GM21447 (cell line): ENCODE measurements at regions not wholly inside any gene's neighbourhood (a gene's known extent, or its start where the extent isn't known, plus 50 kb on each side); places are given as distances from the start of the nearest gene placed in this dataset.
"Not testable (repeated sequence)": the region's sequence is repeated elsewhere in the genome, so short reads cannot be mapped to it uniquely, and the experiment has no call there.

Experiments used
- ATAC-seq: cut with Tn5 transposase; IDR thresholded peaks from one replicate; pipeline ENCODE4 v1.9.1; 2021; ENCODE audit not compliant: unreplicated experiment

DNA sequence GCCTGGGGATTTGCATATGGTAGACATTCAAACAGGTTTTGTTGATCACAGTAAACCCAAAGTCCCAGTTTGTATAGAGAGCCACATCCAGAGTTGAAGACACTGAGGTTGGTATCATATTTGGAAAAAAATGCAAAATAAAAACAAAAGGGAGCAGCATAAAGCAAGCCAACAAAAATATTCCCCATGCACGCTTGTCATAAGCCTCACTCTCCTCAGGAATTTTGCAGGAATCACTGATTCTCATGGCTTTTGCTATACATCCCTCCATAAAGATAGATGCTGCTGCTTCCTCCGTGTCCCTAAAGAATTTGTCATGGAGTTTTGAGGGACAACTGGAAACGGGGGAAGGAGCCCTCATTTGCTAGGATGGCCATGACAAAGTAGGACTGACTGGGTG, 108.8 kb upstream of the TCF4 start:
- ATAC-seq, result no peak

DNA sequence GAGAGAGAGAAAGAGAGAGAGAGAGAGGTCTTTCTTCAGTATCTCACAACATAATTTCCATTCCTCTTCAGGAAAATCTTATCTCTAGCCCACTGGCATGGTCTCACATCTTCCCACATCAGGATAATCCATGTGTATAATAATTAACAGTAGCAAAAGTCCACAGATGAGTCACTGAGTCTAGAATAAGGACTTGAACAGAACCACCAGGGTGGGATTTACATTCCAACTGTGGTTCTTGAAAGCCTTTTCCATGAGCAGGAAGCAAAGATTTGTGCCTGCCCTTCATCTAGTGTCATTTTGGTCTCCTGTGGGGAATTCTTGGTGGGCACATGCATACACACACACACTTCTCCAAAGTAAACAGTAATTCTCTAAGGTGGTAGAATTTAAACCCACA, 107.1 kb upstream of the TCF4 start:
- no peak for ATAC-seq

DNA sequence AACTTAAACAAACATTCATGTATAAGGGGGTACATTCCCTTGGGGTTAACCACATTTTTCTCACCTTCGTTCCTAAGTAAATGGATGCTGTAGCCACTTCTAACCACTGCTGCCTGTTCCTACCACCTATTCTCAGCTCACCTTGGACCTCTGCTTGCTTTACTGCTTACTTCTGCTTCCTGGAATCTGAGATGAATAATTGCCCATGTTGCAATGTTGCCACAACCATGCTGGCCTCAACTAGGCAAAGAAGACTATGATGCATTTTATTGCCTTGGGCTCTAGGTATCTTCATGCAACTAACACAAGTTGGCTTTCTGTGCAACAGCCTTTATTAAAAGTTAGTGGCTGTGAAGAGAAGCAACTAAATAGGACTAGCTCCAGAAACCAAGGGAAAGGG, 106.3 kb upstream of the TCF4 start:
- no peak for ATAC-seq

DNA sequence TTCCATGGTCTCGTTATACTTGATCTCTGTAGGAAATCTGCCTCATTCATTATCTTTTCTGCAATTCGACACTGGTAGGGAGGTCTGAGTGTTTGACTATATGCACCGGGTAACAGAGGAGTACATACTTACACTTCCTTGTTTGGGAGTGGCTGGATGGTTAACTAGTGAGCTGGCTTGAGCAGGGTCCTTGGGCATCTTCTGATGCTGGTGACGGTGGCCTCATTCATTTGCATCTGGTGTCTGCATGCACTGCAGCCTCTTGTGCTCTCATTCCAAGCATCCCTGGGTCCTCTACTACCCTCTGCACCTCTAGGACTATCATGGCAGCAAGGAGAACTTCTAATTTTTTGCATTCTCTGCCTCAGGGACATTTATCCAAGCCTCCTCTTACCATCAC, 100.0 kb upstream of the TCF4 start:
- no peak for ATAC-seq

DNA sequence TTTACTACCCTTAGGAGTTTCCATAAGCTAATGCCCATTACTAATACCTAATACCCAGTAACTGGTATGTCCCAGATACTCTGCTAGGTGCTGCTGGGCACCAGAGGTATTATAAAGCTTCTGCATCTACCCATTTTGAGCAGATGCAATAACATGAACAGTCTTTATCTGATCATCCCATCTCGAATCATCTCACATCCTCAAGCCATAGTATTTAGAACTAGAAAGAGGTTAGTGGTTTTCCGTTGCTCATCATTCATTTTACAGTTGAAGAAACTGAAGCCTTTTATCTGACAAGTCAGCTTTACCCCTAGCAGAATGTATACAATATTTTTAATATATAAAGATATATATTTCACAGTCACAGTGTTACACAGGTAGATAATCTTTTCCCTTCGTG, 99.1 kb upstream of the TCF4 start:
- no peak for ATAC-seq

DNA sequence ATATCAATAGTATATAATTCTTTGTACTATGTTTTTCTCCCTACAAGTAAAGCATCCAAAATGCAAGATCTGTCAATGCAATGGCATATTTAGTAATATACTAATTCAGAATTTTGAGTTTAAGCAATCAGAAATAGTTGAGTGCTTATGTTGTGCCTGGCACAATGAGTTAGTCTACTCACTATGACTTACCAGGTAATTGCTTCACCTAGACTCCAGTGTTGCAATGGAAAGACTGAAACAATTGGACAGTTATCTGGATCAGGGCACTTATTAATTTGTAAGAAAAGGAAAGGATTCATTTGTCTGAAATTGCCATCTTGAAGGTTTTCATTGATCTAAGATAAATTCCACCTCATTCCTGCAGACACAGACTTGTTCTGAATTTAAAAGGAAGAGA, 97.6 kb upstream of the TCF4 start:
- ATAC-seq, result no peak

DNA sequence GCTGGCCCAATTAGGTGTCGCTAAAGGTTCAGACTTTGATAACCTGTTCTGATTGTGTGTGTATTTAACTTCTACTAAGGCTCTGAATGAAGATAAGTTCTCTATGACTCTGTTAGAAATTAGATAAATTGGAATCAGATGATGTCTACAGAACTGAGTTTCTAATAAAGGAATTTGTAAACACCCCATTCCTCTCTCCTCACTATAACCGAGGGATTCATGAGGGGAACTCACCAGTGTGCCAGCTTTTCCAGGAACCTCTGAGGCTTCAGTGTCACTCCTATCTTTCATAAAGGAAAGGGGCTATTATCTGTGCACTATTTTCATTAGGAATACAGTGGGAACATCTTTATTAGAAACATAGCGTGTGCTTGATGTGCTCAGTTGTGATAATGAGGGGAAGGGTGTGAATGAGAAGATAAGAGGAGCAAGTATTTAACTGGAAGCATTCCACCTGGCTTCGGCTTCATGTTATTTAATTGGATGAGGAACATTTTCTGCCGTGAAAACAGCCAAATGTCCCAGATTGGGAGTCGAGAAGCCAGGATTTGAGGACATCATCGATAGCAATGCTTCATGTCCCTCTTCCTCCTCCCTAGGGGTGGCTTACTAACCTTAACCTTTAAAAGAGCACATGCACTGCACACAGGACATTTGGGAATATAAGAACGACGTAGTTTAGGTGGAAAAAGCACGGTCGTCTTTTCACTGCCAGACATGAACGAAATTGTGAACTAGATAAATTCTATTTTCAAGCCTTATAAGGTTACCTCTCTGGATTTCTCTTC, 84.8 kb upstream of the TCF4 start:
- ATAC-seq, result no peak

DNA sequence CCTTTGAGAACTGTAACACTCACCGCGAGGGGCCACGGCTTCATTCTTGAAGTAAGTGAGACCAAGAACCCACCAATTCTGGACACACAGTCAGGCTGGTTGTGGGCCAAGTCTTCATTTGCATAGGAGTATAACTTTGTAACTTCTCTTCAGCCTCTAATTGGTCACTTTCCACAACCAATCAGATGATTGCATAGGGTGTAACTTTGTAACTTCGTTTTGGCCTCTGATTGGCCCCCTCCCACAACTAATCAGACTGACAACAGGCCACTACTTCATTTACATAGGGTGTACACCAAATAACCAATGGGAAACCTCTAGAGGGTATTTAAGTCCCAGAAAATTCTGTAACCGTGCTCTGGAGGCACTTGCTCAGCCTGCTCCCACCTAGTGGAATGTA, 77.5 kb upstream of the TCF4 start:
- ATAC-seq, result no peak

DNA sequence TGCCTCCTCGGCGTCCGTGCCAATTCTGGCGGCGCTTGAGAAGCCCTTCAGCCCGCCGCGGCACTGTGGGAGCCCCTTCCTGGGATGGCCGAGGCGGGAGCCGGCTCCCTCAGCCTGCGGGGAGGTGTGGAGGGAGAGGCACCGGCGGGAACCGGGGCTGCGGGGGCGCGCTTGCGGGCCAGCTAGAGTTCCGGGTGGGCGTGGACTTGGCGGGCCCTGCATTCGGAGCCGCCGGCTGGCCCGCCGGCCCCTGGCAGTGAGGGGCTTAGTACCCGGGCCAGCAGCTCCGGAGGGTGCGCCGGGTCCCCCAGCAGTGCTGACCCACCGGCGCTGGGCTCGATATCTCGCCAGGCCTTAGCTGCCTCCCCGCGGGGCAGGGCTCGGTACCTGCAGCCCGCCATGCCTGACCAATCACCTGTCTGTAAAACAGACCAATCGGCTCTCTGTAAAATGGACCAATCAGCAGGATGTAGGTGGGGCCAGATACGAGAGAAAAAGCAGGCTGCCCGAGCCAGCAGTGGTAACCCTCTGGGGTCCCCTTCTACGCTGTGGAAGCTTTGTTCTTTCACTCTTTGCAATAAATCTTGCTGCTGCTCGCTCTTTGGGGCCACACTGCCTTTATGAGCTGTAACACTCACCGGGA, 76.9 kb upstream of the TCF4 start:
- ATAC-seq, result not testable (repeated sequence)

DNA sequence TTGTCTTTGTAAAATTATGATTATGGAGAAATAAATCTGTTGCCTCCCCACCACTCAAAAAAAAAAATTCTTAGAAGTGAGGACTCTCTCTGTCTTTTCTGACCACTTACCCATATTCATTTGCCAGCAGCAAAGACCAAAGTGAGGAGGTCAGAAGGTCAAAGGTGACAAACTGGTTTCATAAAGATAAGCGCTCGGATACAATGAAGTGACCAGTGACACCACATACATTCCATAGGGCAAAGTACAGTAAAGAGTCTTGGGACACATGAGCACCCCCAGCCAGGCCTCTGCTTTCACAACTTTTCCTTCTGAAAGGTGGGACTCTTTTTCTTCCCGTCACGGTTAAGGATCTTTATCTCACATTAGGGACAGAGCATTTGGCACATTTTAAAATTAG, 75.9 kb upstream of the TCF4 start:
- no peak for ATAC-seq

DNA sequence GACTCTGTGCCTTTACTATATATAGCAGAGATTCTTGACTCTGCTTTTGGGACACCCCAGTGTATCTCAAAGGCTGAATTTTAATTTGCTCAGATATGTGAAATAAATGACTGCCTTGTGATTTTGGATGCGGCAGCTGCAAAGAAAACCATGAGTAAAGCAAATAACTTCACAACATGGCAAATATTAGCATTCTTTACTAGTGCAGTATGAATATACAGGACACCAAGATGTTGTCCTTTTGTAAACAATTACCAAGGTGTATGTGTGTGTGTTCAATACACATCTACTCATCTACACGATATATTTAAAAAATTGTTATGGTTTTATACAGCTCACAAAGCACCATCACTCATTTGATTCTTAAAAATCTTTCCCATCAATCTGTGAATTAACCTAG, 70.6 kb upstream of the TCF4 start:
- ATAC-seq, result no peak

DNA sequence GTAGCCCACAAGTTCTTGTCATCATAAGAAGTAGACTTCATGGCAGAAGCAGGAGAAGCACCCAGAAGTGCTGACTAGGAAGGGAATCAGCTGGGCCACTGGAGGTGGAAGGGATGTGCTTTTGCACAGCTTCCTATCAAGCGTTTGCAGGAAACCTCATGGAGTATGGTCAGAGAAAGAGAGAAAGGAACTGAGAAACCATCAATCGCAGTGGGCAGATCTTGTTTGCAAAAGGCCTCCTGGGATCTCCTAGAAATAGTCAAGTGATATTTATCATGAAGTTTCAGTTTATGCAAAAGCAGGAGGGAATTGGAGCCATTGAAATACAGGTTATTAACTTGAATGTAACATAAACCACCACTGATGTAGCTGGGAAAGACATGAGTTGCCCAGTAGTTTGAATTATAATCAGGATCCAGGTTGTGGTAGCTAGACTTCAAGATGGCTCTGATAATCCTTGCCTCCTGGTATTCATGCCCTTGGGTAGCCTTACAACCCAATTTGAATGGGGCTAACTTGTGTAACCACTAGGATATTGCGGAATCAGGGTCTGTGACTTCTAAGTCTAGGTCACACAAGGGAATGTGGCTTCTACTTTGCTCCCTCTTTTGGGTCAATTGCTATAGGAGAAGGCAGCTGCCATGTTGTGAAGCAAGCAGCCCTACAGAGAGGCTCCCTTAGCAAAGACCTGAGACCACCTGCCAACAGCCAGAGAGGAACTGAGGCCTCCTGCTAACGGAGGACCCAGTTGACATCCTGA, 69.8 kb upstream of the TCF4 start:
- no peak for ATAC-seq

DNA sequence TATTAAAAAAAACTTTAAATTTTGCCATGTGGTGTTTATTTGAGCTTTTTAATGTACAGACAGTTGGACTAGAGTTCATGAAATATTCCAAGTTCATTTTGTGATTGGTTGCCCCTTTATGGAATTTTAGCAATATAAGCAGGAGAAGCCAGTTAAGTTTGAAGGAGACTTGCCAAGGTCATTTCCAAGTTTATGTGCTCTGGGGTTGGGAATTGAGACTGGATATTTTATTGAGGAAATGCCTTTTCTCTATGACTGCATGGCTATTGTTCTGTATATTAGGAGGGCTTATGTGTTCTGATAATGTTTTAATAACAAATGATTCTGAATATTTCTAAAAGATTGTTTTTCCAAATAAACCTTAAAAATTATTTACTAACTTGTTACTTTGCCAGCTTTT, 67.0 kb upstream of the TCF4 start:
- no peak for ATAC-seq

DNA sequence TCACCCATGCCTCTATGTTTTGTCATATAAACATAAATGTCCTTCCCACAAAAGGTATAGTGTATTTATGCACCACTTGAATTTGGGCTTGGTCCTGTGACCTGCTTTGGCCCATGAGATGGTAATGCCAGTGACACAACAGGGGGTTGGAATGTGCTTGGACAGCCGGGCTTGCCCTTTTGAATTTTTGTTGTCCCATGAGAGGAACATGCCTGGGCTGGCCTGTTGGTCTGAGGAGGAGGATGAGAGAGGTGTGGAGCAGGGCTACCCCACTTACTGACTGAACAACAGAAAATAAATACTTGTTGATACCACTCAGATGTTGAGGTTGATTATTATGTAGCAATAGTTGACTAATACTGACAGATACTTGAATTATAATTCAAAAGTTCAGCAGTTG, 63.2 kb upstream of the TCF4 start:
- ATAC-seq, result no peak

DNA sequence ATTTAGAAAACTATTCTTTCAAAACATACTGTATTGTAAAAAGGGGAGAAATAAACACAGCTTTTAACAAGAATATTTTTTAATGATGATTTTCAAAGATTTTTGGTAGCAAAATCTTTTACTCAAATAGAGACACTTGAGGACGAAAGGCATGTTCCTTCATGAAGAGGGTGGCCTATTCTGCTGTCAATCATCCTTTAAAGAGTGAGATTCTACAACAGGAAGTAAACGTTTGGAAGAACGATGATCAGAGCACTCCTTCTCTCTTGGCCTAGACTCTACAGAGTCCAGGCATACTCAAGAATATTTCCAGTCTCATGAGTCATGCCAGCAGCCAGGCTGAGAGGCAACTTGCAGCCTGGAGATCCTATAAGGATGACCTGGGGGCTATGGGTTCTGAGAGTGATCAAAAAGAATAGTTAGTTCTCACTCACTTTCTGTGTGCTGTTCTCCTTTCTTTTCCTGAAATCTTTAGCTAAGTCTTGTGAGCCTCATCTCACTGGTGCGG, 62.4 kb upstream of the TCF4 start:
- no peak for ATAC-seq

DNA sequence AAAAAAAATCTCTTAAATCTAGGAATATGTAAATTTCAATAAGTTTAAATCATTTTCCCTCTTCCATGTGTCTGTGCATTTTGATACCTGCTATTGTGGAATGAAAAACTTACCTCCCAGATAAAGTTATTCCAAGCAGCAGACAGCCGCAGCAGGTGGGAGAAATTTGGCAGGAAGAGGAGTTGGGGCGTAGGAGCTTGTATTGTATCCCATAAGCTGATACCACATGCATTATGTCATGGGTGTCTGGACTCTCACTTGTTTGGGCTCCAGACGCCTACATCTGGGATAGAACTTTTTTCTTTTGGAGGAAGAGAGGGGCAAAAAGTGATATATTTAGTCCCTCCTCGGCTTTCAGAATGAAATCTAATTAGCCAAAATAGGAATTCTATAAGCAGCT, 59.3 kb upstream of the TCF4 start:
- no peak for ATAC-seq

DNA sequence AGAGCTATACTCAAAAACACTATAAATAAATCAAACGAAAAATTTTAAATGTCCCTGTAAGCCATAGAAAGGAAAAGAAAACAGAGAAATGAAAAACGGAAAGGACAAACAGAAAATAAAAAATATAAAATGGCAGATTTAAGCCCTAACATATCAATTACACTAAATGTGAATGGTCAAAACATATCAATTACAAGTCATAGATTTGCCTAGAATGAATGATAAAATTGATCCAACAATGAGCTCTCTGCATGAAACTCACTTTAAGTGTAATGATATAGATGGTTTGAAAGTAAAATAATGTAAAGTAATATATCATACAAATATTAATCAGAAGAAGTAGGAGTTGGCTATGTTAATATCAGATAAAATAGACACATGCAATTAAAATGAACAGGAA, 54.2 kb upstream of the TCF4 start:
- no peak for ATAC-seq

DNA sequence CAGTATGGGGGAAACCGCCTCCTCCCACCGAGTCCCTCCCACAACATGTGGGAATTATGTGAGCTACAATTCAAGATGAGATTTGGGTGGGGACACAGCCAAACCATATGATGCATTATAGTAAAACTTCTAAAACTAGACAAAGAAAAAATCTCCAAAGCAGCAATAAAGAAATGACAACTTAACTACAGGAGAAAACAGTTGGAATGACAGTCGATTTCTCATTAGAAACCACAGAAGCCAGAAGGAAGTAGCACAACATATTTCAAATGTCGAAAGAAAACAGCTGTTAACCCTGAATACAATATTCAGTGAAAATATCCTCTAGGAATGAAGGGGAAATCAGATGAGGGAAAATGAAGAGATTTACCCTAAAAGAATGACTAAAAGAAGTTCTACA, 53.5 kb upstream of the TCF4 start:
- no peak for ATAC-seq
